T-helper 2 cell (primary cell): ENCODE measurements at regions not wholly inside any gene's neighbourhood (a gene's known extent, or its start where the extent isn't known, plus 50 kb on each side); places are given as distances from the start of the nearest gene placed in this dataset.
"Not testable (repeated sequence)": the region's sequence is repeated elsewhere in the genome, so short reads cannot be mapped to it uniquely, and the experiment has no call there.

Experiments
- DNase-seq, 5 experiments: peaks; one replicate each; pipeline versions ENCODE4 v3.0.0 to v3.0.0-alpha.2; 2012 to 2022

DNA sequence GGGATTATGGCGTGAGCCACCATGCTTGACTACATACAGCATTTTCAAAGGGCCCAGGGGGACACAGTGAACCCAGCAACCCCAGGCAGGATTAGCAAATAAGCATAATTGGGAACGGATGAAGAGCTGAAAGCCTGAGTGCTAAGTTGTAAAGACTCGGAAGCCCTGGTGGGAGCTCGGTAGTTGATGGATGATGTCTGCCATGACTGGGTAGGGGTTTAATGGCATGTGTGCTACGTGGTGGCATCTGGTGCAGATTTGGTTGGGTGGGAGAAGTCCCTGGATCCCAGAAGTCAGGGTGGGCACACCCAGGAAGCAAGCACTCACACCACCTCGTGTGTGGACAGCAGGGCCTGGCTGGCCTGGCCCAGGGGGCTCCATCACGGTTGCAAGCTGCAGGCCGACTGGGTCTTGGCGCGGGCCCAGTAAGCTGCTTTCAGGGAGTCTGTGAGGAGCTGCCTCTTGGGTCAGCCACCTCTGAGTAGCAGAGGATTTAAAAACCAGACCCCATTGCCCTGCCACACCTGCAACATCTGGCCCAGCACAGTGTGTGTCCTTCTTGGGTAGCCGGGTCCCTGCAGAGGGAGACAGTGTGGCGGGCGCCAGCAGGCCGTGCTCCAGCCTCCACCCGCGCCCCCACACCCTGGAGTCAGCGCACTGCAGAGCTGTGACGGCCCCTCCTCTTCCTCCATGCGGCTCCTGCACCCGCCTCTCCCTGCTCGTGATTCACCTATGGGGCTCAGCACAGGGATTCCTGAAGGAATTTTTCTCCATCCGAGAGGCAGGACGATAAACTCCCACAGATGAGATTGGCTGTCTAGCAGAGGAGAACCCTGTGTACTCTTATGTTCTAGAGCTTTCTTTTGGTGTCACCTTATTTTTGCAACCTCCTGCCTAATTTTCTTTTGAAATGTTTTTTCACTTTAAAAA, 159.2 kb downstream of the LAT start:
- not testable (repeated sequence) for DNase-seq

DNA sequence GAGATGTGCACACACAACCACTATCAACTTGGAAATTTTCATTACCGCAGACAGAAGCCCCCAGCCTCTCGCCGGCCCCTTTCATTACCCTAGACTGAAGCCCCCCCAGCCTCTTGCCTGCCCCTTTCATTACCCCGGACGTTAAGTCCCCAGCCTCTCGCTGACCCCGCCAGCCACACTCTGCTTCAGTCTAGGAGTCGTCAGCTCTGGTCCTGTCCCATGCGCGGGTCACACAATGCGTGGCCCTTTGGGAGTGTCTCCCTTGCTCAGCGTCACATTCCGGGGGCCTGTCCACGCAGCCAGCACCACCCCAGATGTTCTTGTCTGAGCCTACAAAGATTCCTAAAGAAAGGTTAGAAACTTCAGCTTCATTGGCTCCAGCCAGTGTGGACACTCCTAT, 157.7 kb downstream of the LAT start:
- DNase-seq: not testable (repeated sequence)

DNA sequence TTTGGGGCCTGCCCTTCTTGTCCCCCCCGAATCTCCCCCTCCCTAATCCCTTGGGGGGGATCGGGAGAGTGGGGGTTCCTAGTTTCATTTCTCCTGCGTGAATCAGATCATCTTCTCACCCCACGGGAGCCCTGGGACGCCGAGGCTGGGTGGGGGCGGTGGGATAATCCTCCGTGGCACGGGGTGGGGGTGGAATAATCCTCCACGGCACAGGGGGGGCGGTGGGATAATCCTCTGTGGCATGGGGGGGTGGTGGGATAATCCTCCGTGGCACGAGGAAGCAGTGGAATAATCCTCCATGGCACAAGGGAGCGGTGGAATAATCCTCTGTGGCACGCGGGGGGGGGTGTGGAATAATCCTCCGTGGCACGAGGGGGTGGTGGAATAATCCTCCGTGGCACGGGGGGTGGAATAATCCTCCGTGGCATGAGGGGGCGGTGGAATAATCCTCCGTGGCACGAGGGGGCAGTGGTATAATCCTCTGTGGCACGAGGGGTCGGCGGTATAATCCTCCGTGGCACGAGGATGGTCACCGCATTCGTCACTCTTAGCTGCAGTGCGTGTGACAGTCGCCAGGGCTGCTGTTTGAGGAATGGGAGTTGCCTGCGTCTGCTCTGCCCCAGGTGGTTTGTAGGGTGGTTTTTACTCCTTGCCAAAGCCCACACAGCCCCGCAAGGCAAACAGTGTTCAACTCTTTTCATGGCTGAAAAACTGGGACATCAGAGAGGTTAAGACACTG, 156.9 kb downstream of the LAT start:
- DNase-seq: no peak

DNA sequence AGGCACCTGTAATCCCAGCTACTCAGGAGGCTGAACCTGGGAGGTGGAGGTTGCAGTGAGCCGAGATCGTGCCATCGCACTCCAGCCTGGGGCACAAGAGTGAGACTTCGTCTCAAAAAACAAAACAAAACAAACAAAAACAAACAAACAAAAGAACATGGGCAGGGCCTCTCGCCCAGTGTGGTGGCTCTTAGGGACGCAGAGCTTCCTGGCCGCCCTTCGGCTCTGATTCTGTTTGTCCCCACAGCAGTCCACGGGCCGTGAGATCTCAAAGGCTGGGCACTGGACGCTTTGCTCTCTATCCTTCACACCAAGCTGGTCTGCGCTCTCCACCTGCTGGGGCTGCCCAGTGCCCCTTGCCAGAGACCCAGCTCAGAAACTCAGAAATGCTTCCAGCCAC, 156.3 kb downstream of the LAT start:
- DNase-seq: not testable (repeated sequence)

DNA sequence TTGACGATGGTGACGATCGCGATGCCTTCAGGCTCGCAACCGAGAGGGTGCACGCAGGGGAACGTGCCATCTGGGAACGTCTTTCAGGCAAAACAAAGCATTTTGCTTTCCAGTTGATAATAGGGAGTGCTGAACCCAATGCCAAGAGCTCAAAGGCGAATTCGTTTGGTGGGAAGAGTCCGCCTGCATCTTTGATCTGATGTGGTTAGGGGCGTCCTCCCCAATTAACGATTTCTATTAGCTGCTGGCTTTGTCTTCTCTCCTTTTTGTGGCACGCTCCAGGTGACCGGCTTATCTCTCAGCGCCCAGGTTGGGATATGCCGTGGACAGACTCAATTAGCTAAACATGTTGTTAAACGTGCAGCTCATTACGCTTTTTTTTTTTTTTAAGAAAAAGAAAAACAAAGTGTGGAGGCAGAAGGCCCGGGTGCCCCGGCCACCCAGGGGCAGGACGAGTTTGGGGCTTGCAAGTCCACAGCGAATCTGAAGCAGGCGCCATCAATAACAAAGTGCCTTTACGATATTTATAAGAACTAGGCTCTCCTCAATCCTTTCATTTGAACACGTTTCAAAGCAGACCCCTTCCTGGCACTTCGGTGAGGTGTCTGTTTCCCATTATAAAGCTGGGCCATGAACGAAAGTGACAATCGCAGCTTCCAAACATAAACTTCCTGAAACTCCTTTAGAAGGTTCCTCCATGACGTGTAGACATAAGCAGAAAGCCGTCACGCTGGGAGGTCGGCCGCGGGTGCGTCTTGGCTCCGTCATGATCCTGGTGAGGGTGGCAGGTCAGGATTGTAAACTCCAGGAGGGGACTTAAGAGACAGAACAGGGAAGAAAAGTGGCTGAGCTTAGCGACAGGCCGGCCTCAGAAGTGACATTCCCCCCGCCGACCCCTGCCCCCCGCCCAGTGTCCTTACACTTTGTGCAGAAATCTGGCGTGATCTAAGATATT, 155.3 kb downstream of the LAT start:
- DNase-seq: not testable (repeated sequence)

DNA sequence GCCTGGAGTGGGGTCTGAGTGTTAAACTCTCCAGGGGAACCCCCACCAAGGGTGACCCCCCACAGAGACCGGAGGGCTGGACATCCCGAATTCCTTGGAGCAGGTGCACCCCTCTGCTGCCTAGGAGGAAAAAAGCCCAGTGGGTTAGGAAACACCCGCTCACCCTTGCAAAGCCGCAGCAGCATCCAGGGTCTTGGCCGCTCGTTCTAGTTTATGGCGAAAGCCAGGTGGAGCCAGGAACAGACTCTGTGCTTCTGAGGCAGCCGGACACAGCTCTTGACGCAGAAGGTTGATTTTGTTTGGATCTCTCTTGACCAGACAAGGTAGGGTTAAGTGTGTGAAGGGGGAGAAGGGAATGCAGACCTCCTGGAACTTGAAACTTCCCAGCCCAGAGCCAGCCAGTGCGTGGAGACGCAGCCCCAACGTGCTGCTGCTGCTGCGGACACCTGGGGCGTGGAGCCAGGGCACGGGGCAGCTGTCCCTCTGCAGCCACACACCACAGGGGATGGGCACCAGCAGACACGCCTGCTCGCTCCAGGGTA, 154.5 kb downstream of the LAT start:
- no peak for DNase-seq

DNA sequence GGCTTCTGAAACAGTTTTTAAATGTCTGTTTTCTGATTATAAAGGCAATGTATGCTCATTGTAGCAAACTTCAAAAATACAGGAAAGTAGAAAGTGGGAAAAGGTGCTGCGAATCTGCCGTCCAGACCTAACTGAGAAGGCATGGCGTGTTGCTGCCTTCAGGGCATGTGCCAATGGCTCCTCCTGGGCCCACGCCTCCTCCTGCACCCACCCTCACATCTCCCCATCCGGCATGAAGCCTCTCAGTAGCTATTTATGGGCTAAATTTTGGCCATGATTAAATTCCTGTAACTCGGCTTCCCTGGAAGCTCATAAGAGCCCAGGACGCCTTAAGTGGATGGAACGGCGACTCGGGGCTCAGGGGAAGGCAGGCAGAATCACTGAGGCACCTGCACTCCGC, 153.8 kb downstream of the LAT start:
- DNase-seq: not testable (repeated sequence)

DNA sequence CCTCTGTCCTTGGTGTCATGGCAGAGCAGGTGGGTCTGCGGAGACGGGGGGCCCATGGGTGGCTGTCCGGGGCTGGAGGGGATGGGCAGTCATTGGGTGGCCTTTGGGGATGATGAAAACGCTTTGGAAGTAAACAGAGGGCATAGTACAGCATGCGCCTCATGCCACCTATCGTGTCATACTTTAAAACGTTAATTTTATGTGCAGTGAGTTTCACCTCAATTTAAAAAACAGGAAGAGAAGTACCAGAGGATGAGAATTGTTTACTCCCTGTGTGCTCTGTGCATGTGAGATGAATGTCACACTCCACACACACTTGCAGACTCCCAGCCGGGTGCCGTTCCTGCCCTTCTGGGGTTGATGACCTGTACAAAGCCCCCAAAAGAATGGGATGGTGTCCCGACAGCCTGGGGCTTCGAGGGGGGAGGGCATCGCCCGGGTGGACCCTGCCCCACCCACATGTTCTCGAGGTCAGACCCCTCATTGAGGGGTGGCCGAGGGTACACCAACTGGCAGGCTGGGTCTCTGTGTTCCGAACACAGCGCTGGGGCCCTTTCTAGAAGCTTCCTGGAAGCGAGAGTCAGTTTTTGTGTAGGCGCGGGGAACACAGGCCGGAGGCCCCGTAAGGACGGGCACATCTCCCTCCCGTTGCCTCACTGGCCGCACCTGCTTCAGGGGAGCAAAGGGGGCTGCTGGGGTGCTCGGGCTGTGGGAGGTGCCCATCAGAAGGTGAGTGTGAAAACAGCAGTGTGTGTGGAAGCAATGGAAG, 153.2 kb downstream of the LAT start:
- DNase-seq: not testable (repeated sequence)

DNA sequence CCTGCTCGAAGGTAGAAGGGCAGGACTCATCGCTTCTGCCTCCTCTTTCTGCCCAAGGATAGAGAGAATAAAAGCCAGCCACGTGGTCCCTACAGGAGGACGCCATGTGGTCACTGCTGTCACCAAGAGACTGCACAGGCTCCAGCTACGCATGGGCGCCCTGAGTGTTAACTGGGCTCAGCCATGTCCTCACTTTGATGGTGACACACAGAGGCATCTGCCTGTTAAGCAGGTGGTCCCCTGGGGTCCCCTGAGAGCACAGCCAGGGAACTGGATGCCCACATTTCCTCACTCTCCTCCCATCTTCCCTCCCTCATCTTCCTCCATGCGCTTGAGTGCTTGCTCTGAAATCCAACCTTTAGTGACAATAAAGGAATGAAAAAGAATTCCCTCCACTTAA, 152.6 kb downstream of the LAT start:
- not testable (repeated sequence) for DNase-seq

DNA sequence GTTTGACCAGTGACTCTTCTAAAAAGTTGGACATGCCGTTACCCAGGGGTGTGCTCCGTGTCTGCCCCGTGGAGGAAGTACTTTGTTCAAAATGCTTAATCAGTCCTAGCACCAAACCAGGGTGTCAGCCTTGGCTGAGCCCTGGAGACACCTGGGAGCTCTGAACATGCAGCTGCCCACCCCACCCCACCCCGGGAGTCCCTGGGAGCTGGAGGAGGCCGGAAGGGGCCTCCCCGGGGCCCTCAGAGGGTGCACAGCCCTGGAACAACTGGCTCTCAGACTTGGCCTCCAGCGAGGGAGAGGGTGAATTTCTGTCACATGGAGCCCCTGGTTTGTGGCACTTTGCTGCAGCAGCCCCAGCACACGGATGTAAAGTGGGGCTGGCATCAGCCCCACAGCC, 152.1 kb downstream of the LAT start:
- not testable (repeated sequence) for DNase-seq

DNA sequence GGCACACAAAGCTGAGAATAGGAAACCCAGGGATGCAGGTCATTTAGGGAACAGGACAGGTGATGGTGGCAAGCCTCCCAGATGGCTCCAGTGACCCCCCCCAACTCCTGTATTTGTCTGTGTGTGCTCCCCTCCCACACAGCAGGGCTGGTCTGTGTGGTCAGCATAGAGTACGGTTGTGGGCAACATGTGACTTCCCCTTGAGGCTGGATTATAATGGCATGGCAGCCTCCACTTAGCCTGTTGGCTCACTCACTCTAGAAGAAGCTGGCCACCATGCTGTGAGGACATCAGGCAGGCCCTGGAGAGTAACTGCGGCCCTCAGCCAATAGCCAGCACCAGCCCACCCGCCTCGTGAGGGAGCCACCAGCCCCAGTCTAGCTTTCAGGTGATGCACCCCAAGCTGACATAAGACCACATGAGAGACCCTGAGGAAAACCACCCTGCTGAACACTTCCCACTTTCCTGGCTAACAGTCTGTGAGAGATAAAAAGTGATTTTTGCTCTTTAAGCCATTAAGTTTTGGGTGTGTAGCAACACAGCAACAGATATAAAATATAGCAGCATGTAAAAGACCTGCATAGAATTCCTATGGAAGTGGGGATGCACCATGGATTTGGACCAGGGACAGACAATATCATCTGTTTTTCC, 151.3 kb downstream of the LAT start:
- DNase-seq: not testable (repeated sequence)

DNA sequence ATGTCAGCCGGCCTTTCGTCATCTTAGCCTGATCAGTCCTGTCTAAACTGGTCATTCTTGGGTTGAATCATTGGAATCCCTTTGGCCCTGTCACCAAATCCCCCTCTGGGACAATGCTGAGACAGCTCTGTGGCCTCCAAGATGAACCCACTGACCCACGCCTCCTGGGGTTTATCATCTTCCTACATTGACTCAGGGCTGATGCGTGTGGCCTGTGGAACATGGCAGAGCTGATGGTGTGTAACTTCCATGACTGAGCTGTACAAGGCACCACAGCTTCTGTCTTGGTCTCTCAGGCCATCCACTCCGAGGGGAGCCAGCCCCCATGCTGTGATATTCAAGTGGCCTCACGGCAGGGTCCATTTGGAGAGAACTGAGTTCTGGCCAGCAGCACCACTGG, 150.2 kb downstream of the LAT start:
- DNase-seq: not testable (repeated sequence)

DNA sequence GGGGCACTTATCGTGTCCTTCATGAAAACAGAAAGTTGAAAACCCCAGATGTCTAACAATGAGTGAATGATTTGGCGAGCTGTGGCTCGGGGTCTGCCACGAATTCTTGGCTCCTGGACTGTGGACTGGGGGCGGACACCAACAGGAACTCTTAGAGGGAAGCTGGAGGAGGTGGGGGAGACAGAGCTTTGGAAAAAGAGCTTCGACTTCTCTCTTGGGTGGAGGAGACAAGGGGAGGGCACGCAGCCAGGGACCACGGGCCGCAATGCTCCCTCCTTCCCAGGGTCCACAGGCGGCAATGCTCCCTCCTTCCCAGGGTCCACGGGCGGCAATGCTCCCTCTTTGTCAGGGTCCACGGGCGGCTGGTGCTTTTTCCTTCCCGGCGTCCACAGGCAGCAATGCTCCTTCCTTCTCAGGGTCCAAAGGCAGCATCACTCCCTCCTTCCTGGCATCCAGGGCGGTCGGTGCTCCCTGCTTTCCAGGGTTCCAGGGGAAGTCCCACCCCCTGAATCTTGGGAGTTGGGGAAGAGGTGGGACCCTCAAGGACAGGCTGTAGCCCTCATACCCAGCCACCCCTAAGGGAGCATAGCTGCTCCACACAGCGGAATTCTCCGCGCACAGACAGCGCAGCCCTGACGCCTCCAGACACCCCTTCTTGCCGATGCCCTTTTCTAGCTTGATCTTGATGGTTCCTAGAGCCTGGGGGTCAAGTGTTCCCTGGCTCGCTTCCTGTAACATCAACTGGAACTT, 149.0 kb downstream of the LAT start:
- not testable (repeated sequence) for DNase-seq

DNA sequence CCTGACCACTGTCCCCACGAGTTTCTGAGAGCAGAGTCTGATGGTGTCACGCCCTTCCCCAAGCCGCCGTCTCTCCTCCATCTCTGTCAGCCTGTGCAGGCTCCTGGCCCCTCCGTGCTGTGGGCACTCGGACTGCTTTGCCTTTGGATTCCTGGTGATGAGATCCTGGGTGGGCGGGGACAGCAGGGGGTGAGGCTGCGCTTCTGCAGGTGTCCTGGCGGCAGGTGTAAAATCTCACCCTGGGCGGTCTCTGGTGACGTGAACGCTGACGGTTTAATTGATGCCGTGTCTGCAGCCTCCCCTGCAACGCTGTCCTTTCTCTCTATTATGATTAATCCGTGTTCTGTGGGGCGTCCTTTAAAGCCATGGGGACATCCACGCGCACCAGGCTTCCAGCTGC, 148.0 kb downstream of the LAT start:
- not testable (repeated sequence) for DNase-seq

DNA sequence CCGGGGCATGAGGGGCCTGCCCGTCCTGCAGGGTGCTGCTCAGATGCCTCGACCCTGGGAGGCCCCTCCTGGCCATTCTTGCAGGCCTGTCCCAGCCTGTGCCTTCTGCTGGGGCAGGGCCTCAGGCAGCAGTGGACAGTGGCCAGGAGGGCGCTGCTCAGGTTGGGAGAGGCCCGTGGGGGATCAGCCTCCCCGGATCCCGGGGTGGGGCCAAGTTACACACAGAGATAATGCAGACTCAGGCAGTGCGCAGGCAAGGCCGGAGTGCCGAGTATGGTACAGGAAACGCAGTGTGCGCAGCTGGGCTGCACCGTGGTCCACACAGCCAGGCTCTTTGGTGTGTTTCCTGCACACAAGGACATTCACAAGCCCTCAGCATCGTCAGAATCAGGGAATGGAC, 147.6 kb downstream of the LAT start:
- DNase-seq: not testable (repeated sequence)

DNA sequence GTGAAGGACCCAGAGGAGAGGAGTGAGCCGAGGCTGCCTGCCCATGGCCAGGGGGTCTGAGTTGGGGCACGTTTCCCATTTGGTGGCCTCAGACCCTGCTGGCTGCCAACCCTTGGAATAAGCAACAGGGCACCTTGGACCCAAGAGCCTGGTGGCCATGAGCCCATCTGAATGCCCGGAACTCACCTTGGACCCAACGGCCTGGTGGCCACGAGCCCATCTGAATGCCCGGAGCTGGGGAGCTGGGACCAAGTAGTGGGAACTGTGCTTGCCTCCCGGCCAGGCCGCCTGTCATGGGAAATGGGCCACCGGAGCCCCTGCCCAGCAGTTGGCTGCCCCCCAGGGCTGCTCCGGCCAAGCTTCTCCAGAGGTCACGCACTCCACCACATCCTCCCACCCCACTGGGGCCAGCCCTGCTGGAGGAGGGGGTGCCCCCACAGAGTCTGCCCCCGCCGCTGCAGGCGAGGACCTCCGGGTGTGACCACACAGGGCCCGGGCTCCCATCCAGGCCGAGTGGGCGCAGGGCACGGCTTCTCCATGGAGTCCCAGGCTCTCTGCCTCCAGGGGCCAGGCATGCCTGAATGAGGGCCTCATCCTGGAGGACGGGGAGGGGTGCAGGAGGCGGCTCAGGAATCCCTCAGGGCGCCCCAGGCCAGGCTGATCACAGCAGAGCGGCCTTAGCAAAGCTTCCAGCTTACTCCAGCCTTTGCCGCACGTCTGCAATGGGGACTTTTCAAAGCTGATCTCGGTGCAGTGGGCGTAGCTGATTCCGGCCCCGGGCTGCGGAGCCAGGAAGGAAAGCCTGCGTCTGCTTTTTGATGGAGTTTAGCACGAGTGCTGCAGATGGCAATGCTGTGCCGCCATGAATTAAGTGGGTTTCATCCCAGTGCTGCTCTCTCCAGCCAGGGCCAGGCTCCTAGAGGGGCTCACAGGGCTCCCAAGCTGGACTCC, 146.3 kb downstream of the LAT start:
- DNase-seq: not testable (repeated sequence)

DNA sequence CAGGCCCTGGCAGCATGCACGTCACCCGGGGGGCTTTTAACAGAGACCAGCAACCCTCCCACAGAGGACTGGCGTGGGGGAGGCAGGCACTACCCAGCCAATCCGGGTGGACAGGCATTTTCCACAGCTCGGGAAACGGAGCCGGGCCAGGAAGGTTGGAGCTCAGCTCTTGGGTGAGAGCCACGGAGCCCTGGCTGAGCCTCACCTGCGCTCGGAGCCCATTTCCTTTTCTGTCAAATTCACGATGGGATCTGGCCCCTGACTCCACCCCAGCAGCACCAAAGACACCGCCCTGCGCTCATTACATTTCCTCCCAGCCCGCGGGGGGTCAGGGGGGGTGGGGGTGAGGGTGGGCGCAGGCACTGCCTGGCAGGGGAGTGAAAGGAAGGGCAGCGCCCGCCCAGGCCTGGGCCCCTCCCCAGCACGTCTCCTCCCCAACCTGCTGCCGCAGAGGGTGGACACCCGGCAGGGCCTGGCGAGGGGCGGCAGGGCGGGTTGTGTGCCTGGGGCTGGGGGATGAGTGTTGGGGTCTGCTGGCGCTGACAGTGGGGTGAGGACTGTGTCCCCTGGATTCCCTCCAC, 145.4 kb downstream of the LAT start:
- not testable (repeated sequence) for DNase-seq

DNA sequence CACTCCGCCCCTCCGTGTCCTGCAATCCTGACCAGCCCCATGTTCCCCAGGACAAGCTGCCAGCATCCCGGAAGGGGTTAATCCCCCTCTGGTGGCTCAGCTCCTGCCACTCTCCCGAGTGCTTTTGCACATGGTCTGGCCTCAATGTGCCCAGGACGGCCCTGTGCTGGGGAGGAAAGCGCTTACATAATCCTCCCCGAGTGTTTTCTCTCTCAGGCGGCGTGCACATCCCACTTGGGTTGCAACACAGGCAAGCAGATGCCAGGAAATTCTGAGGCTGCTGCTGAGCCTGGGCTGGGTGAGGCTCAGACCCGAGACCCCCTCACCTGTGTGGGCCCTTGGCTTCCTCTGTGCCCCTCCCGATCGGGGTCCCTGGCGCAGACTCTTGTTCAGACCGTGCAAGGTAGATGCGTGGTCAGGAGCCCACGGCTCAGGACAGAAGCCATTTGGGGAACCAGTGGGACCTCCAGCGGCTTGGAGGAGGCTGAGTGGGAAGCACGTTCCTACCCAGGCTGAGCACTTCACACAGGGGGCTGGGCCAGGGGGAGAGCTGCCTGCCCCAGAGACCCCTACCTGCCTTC, 144.7 kb downstream of the LAT start:
- not testable (repeated sequence) for DNase-seq
